H9 (cell line): ENCODE measurements at regions not wholly inside any gene's neighbourhood (a gene's known extent, or its start where the extent isn't known, plus 50 kb on each side); places are given as distances from the start of the nearest gene placed in this dataset.

Source experiments
- DNase-seq: peaks from one replicate; pipeline ENCODE4 v3.0.0-alpha.2; 2017
- H2AFZ ChIP-seq: one replicate; pipeline ENCODE4 v1.6.1; 2013; ENCODE audit warnings: mild to moderate bottlenecking, low read length, control low read depth, moderate library complexity
- H2AK5ac ChIP-seq: 2 replicates; pipeline ENCODE4 v1.6.1; 2013; ENCODE audit warnings: low read length, control low read depth, mixed read lengths; ENCODE audit not compliant: insufficient read length
- H2BK120ac ChIP-seq: one replicate; pipeline ENCODE4 v1.6.1; 2013; ENCODE audit warnings: low read depth, mild to moderate bottlenecking, low read length, control low read depth, inconsistent platforms; ENCODE audit not compliant: poor library complexity, severe bottlenecking
- H2BK12ac ChIP-seq: 2 replicates; pipeline ENCODE4 v1.6.1; 2013; ENCODE audit warnings: low read length, control low read depth, mixed read lengths, low read depth; ENCODE audit not compliant: insufficient read length
- H2BK15ac ChIP-seq: 2 replicates; pipeline ENCODE4 v1.6.1; 2013; ENCODE audit warnings: low read depth, low read length, control low read depth
- H2BK20ac ChIP-seq: one replicate; pipeline ENCODE4 v1.6.1; 2013; ENCODE audit warnings: low read depth, mild to moderate bottlenecking, low read length, control low read depth, inconsistent platforms; ENCODE audit not compliant: poor library complexity, severe bottlenecking
- H2BK5ac ChIP-seq: 2 replicates; pipeline ENCODE4 v1.6.1; 2013; ENCODE audit warnings: low read length, control low read depth, mixed read lengths; ENCODE audit not compliant: insufficient read length
- H3K14ac ChIP-seq: 2 replicates; pipeline ENCODE4 v1.6.1; 2013; ENCODE audit warnings: low read length, control low read depth; ENCODE audit not compliant: insufficient read depth
- H3K18ac ChIP-seq: 2 replicates; pipeline ENCODE4 v1.6.1; 2013; ENCODE audit warnings: low read depth, mild to moderate bottlenecking, mixed read lengths, low read length, control low read depth; ENCODE audit not compliant: insufficient read length
- H3K23ac ChIP-seq: 2 replicates; pipeline ENCODE4 v1.6.1; 2013; ENCODE audit warnings: low read length, control low read depth, mixed read lengths, low read depth; ENCODE audit not compliant: insufficient read length
- H3K23me2 ChIP-seq: 2 replicates; pipeline ENCODE4 v1.6.1; 2013; ENCODE audit warnings: low read depth, mild to moderate bottlenecking, mixed read lengths, low read length, control low read depth; ENCODE audit not compliant: insufficient read length, poor library complexity, severe bottlenecking
- H3K27ac ChIP-seq: 2 replicates; pipeline ENCODE4 v1.5.1; 2013; ENCODE audit warnings: low read length, control low read depth, mixed read lengths, low read depth; ENCODE audit not compliant: insufficient read length
- H3K27me3 ChIP-seq: 2 replicates; pipeline ENCODE4 v1.6.1; 2013; ENCODE audit warnings: low read length, control low read depth, inconsistent platforms; ENCODE audit not compliant: insufficient read depth
- H3K4ac ChIP-seq: 2 replicates; pipeline ENCODE4 v1.6.1; 2013; ENCODE audit warnings: low read depth, mild to moderate bottlenecking, control low read depth, inconsistent platforms, low read length, moderate library complexity
- H3K4me1 ChIP-seq: 2 replicates; pipeline ENCODE4 v1.6.1; 2013; ENCODE audit warnings: low read length, control low read depth, inconsistent platforms; ENCODE audit not compliant: insufficient read depth
- H3K4me2 ChIP-seq: 2 replicates; pipeline ENCODE4 v1.6.1; 2013; ENCODE audit warnings: low read length, control low read depth, mixed read lengths; ENCODE audit not compliant: insufficient read length, insufficient read depth
- H3K56ac ChIP-seq: 2 replicates; pipeline ENCODE4 v1.6.1; 2013; ENCODE audit warnings: low read depth, mild to moderate bottlenecking, mixed read lengths, low read length, control low read depth; ENCODE audit not compliant: insufficient read length
- H3K79me1 ChIP-seq: 2 replicates; pipeline ENCODE4 v1.6.1; 2013; ENCODE audit warnings: low read depth, mild to moderate bottlenecking, moderate library complexity, low read length, control low read depth, inconsistent platforms; ENCODE audit not compliant: insufficient read depth, poor library complexity, severe bottlenecking
- H3K79me2 ChIP-seq: 2 replicates; pipeline ENCODE4 v1.6.1; 2013; ENCODE audit warnings: low read length, control low read depth, inconsistent platforms; ENCODE audit not compliant: insufficient read depth
- H3K9ac ChIP-seq: 2 replicates; pipeline ENCODE4 v1.6.1; 2013; ENCODE audit warnings: low read length, control low read depth, mixed read lengths; ENCODE audit not compliant: insufficient read length; ENCODE audit errors: extremely low read depth
- H3K9me3 ChIP-seq: one replicate; pipeline ENCODE4 v1.6.1; 2013; ENCODE audit warnings: low read depth, low read length, inconsistent platforms; ENCODE audit not compliant: control insufficient read depth
- H3T11ph ChIP-seq: one replicate; pipeline ENCODE4 v1.6.1; 2013; ENCODE audit warnings: mild to moderate bottlenecking, low read length, control low read depth, inconsistent platforms
- H4K20me1 ChIP-seq: one replicate; pipeline ENCODE4 v1.6.1; 2013; ENCODE audit not compliant: control insufficient read depth, insufficient read length, insufficient read depth
- H4K5ac ChIP-seq: 2 replicates; pipeline ENCODE4 v1.6.1; 2013; ENCODE audit warnings: low read depth, mild to moderate bottlenecking, mixed read lengths, low read length, control low read depth; ENCODE audit not compliant: insufficient read length
- H4K8ac ChIP-seq: replicated peaks from 2 replicates; pipeline ENCODE4 v1.6.1; 2013; ENCODE audit warnings: low read length, control low read depth, mixed read lengths, low read depth; ENCODE audit not compliant: insufficient read length
- H4K91ac ChIP-seq: 2 replicates; pipeline ENCODE4 v1.6.1; 2013; ENCODE audit warnings: low read depth, mild to moderate bottlenecking, moderate library complexity, mixed read lengths, low read length, control low read depth; ENCODE audit not compliant: insufficient read length
- H3K27ac Mint-ChIP-seq, 3 experiments: 2 replicates in 2 of 3; 3 replicates in 1 of 3; pipeline ENCODE4 v1.8.0; 2020 to 2021; ENCODE audit warnings: mixed read lengths in 3 of 3, mild to moderate bottlenecking in 1 of 3, moderate library complexity in 1 of 3
- H3K27me3 Mint-ChIP-seq: 2 replicates; pipeline ENCODE4 v1.8.0; 2021; ENCODE audit warnings: low read depth, mild to moderate bottlenecking, moderate library complexity, mixed read lengths
- H3K36me3 Mint-ChIP-seq, 3 experiments: 2 replicates in 2 of 3; 3 replicates in 1 of 3; pipeline ENCODE4 v1.8.0; 2020 to 2021; ENCODE audit warnings: low read depth in 3 of 3, mixed read lengths in 3 of 3; ENCODE audit not compliant: insufficient read depth in 1 of 3
- H3K4me1 Mint-ChIP-seq, 2 experiments: 2 replicates each; pipeline ENCODE4 v1.8.0; 2020; ENCODE audit warnings: mixed read lengths in 2 of 2
- H3K4me3 Mint-ChIP-seq, 2 experiments: 2 replicates in 1 of 2; 3 replicates in 1 of 2; pipeline ENCODE4 v1.8.0; 2020 to 2021; ENCODE audit warnings: mild to moderate bottlenecking in 2 of 2, mixed read lengths in 2 of 2, moderate library complexity in 1 of 2
- H3K9me3 Mint-ChIP-seq, 2 experiments: 2 replicates in 1 of 2; 3 replicates in 1 of 2; pipeline ENCODE4 v1.8.0; 2020; ENCODE audit warnings: mild to moderate bottlenecking in 2 of 2, mixed read lengths in 2 of 2, moderate library complexity in 1 of 2
- CTCF ChIP-seq: fragments of 200-600 bp; sonication (generic); conservative IDR thresholded peaks from 3 replicates; pipeline ENCODE4 v1.8.0; 2021; ENCODE audit warnings: antibody characterized with exemption, mild to moderate bottlenecking
- WGBS: extraction: QIAGEN DNeasy Blood & Tissue Kit; methylation state at CpG from one replicate; pipeline ENCODE4 v1.1.7; 2013; ENCODE audit warnings: missing lambda C conversion rate, low lambda C conversion rate, mixed read lengths; ENCODE audit not compliant: insufficient read length; ENCODE audit errors: extremely low coverage; 5-methylcytosine and 5-hydroxymethylcytosine counted together

- peaks cover 17 to 20% of the 10 kb centered on the region in 2 experiments for H3K4me1 Mint-ChIP-seq
- H2AK5ac ChIP-seq, result no peak overlapping the region
- no peaks in the 10 kb centered on the region for H3K36me3 Mint-ChIP-seq
- no peak overlapping the region for H3K18ac ChIP-seq
- no peak for DNase-seq
- no peak overlapping the region for H3K9ac ChIP-seq
- no CpG with 5 or more reads among the region's 7 CpGs for WGBS
- H3K14ac ChIP-seq, result no peak overlapping the region
- no peak overlapping the region for H3K23ac ChIP-seq
- no peak overlapping the region for H3K4me3 Mint-ChIP-seq
- no peak overlapping the region for H2BK20ac ChIP-seq
- H3K27me3 Mint-ChIP-seq, result no peaks in the 10 kb centered on the region; the same call in 1 of the 2 replicates
- H3K9me3 ChIP-seq, result no peaks in the 10 kb centered on the region
- H2BK120ac ChIP-seq, result no peak overlapping the region
- no peaks in the 10 kb centered on the region for H3K79me1 ChIP-seq
- no peak overlapping the region for H2BK12ac ChIP-seq
- H3K27ac Mint-ChIP-seq, result no peak overlapping the region; a peak in 1 of 7 replicates
- no peaks in the 10 kb centered on the region; the same call in none of the 2 replicates for H3K4me1 ChIP-seq
- no peak for TF ChIP-seq CTCF
- no peak overlapping the region for H2BK5ac ChIP-seq
- no peak overlapping the region for H3T11ph ChIP-seq
- no peak overlapping the region for H3K27ac ChIP-seq
- H3K23me2 ChIP-seq, result no peaks in the 10 kb centered on the region
- H3K9me3 Mint-ChIP-seq, result no peaks in the 10 kb centered on the region
- no peak overlapping the region for H3K56ac ChIP-seq
- no peaks in the 10 kb centered on the region for H3K79me2 ChIP-seq
- no peaks in the 10 kb centered on the region for H3K27me3 ChIP-seq
- no peak overlapping the region for H2BK15ac ChIP-seq
- H3K4me2 ChIP-seq, result no peak overlapping the region
- H4K8ac ChIP-seq, result no peak overlapping the region
- no peak overlapping the region for H4K5ac ChIP-seq
- no peak overlapping the region for H4K91ac ChIP-seq
- H4K20me1 ChIP-seq, result no peaks in the 10 kb centered on the region
- H3K4ac ChIP-seq, result no peak overlapping the region
- no peak overlapping the region for H2AFZ ChIP-seq
Measured at GRCh38 chr5:152125661-152126205, 201.1 kb upstream of the GLRA1 start.
